Liver (tissue), 3 donors: ENCODE measurements at regions not wholly inside any gene's neighbourhood (a gene's known extent, or its start where the extent isn't known, plus 50 kb on each side); places are given as distances from the start of the nearest gene placed in this dataset.

Experiments
- GABPA ChIP-seq, 2 donors: IDR thresholded peaks in 1 of 2; conservative IDR thresholded peaks in 1 of 2; 2 replicates each; pipeline ENCODE4 v1.6.1; 2016; ENCODE audit warnings: antibody characterized with exemption in 2 of 2, mild to moderate bottlenecking in 1 of 2, moderate library complexity in 1 of 2
- HNF4A ChIP-seq, 2 donors: conservative IDR thresholded peaks; 2 replicates each; pipeline ENCODE4 v1.6.1; 2016; ENCODE audit warnings: antibody characterized with exemption in 2 of 2, mild to moderate bottlenecking in 2 of 2
- JUND ChIP-seq, 2 donors: IDR thresholded peaks; 2 replicates each; pipeline ENCODE4 v1.6.1; 2016; ENCODE audit warnings: antibody characterized with exemption in 2 of 2
- MAX ChIP-seq: IDR thresholded peaks from 2 replicates; pipeline ENCODE4 v1.6.1; 2016; ENCODE audit warnings: antibody characterized with exemption
- RAD21 ChIP-seq, 2 donors: IDR thresholded peaks; 2 replicates each; pipeline ENCODE4 v1.6.1; 2016; ENCODE audit warnings: antibody characterized with exemption in 2 of 2, mild to moderate bottlenecking in 2 of 2
- REST ChIP-seq: IDR thresholded peaks from 2 replicates; pipeline ENCODE4 v1.6.1; 2016; ENCODE audit warnings: antibody characterized with exemption, mild to moderate bottlenecking
- SP1 ChIP-seq: IDR thresholded peaks from 2 replicates; pipeline ENCODE4 v1.6.1; 2018; ENCODE audit warnings: antibody characterized with exemption, mild to moderate bottlenecking
- TAF1 ChIP-seq: conservative IDR thresholded peaks from 2 replicates; pipeline ENCODE4 v1.6.1; 2016; ENCODE audit warnings: antibody characterized with exemption, mild to moderate bottlenecking
- TF ChIP-seq, protein P1 (sequence below): fragments of 150-350 bp; IDR thresholded peaks from 2 replicates; pipeline ENCODE4 v1.5.1; 2017; ENCODE audit warnings: improper control_type of control experiment, low read depth, low read length; ENCODE audit not compliant: missing input control
- TF ChIP-seq, protein P2 (sequence below): IDR thresholded peaks from 2 replicates; pipeline ENCODE4 v1.6.1; 2016; ENCODE audit warnings: antibody characterized with exemption
- donor health status: healthy.
- donor health status: healthy.

DNA sequence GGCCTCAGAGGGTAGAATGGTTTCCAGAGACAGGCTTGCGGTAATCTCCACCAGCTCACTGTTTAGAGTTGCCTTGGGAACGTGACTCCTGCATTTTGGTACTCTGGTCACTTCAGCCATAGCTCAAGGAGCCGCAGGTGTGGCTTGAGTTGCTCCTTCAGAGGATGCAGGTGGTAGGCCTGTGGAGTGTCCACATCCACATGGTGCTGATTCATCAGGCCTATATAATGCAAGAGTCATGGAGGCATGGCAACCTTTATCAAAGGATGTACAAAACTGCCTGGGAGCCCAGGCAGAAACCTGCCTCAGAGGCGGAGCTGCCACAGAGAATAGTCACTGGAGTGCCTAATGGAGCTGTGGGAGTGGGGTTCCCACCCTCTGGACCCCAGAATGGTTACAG, 114.2 kb downstream of the ANXA1 start:
- TF ChIP-seq REST (no peak), GABPA (IDR thresholded peaks at IDR 0.05 in 1 of 2, conservative IDR thresholded peaks at IDR 0.05 in 1 of 2) (no peak), HNF4A (conservative IDR thresholded peaks at IDR 0.05) (no peak), MAX (no peak), RAD21 (IDR thresholded peaks at IDR 0.05) (no peak), TAF1 (no peak), SP1 (no peak), JUND (IDR thresholded peaks at IDR 0.05) (no peak)
- TF ChIP-seq, protein P1, sequence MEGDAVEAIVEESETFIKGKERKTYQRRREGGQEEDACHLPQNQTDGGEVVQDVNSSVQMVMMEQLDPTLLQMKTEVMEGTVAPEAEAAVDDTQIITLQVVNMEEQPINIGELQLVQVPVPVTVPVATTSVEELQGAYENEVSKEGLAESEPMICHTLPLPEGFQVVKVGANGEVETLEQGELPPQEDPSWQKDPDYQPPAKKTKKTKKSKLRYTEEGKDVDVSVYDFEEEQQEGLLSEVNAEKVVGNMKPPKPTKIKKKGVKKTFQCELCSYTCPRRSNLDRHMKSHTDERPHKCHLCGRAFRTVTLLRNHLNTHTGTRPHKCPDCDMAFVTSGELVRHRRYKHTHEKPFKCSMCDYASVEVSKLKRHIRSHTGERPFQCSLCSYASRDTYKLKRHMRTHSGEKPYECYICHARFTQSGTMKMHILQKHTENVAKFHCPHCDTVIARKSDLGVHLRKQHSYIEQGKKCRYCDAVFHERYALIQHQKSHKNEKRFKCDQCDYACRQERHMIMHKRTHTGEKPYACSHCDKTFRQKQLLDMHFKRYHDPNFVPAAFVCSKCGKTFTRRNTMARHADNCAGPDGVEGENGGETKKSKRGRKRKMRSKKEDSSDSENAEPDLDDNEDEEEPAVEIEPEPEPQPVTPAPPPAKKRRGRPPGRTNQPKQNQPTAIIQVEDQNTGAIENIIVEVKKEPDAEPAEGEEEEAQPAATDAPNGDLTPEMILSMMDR = no peak
- TF ChIP-seq, protein P2, sequence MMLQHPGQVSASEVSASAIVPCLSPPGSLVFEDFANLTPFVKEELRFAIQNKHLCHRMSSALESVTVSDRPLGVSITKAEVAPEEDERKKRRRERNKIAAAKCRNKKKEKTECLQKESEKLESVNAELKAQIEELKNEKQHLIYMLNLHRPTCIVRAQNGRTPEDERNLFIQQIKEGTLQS = no peak
